ENCODE measurements at regions not wholly inside any gene's neighbourhood (a gene's known extent, or its start where the extent isn't known, plus 50 kb on each side); places are given as distances from the start of the nearest gene placed in this dataset.

DNA sequence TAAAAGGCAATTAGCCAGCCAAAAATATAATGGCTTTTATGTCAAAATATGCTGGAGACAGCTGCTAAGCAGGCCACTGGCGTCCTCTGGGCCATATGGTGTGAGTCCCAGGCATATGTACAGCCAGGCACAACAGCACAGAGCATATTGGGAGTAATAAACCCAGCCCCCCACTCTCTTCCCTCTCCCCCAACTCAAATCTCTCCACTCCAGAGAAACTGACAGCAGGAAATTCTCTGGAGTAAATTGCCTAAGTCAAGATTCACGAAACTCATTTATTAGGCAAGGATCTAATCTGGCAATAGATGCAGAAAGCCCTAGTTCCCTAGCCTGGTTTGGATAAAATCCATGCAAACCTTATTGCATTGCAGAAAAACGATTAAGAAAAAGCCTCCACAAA is 147.9 kb upstream of the SEL1L start:
- H3K4me3 ChIP-seq (ENCODE audit: control insufficient read depth, low read depth, low read length), result no peak overlapping the region
- TF ChIP-seq, protein P1, sequence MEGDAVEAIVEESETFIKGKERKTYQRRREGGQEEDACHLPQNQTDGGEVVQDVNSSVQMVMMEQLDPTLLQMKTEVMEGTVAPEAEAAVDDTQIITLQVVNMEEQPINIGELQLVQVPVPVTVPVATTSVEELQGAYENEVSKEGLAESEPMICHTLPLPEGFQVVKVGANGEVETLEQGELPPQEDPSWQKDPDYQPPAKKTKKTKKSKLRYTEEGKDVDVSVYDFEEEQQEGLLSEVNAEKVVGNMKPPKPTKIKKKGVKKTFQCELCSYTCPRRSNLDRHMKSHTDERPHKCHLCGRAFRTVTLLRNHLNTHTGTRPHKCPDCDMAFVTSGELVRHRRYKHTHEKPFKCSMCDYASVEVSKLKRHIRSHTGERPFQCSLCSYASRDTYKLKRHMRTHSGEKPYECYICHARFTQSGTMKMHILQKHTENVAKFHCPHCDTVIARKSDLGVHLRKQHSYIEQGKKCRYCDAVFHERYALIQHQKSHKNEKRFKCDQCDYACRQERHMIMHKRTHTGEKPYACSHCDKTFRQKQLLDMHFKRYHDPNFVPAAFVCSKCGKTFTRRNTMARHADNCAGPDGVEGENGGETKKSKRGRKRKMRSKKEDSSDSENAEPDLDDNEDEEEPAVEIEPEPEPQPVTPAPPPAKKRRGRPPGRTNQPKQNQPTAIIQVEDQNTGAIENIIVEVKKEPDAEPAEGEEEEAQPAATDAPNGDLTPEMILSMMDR (IDR thresholded peaks at IDR 0.05; ENCODE audit: control insufficient read depth, insufficient read depth, low read depth, low read length, missing control alignments), result no peak
- DNase-seq (ENCODE audit: low read depth), result no peak

DNA sequence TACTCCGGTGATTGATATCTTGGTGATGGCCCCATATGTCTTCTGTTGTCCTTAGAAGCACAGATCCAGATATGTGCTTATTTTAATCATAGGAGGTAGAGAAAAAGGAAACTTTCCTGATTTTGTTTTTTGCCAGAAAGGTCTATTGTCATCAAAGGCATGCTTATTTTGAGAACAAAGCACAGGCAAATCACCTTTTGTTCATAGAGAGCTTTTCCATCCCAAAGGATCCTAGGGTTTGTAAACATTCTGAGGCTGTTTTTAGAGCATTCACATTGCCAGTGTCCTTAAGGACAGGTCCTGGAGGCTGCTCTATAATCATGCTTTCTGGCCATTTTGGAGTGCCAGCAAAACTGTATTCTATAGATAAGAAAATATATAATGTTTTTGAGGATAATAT is 148.5 kb upstream of the SEL1L start:
- DNase-seq (ENCODE audit: low read depth), result no peak
- TF ChIP-seq, protein P1 (IDR thresholded peaks at IDR 0.05; ENCODE audit: control insufficient read depth, insufficient read depth, low read depth, low read length, missing control alignments), result no peak

DNA sequence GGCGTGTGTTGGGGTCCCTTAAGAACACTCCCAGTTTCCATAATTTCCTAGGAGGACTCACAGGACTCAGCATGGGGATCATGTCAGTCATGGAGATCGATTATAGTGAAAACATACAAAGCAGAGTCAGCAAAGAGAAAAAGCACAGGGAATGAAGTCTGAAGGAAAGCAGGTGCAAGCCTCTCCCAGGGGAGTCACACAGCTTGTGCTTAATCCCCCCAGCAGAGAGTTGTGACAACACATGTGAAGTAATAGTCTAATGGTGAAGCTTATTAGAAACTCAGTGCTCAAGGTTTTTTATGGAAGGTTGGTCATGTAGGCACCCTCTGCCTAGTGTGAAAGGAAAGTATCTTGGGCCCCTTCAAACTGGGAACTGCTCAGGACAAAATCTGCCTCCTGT is 149.0 kb upstream of the SEL1L start:
- H3K4me3 ChIP-seq (ENCODE audit: control insufficient read depth, low read depth, low read length), result no peak overlapping the region
- TF ChIP-seq, protein P1 (IDR thresholded peaks at IDR 0.05; ENCODE audit: control insufficient read depth, insufficient read depth, low read depth, low read length, missing control alignments), result no peak
- DNase-seq (ENCODE audit: low read depth), result no peak

More for the DNA sequence above, 148.5 kb upstream of the SEL1L start:
- no peak overlapping the region for H3K4me3 ChIP-seq (ENCODE audit: control insufficient read depth, low read depth, low read length)

DNA sequence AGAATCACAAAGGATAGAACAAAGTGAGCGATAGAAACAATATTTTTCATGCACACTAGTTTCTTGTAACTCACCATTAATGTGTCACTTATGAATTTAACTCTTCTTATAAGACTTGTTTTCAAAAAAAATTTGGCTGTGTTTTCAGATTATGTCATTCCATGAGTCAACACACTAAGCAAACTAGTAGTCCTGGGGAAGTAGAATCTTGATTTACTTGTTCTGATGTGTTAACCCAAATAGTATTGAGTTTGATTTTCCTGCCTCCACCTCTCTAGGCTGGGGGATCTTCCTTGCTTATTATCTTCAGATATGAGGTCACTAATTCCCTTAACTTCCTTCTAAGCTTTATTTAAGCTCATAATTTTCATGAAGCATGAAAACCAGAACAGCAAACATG is 151.0 kb upstream of the SEL1L start:
- no peak for DNase-seq (ENCODE audit: low read depth)

DNA sequence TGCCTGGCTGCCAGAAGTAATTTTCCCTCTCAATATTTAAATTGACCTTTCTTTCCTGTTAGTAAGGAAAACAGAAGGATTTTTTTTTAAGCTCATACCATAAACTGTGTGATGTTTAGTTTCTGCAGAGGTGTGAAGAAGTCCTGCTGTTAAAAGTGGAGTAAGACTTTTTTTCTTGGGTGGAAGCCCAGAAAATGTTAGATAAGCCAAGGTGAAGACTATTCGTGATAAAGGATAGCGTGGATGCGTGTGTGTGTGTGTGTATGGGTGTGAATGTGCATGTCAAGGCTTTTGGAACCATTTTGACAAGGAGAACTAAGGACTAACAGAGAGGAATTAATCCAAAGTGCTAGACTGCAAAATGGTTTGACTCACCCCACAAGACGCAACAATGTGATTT is 152.9 kb upstream of the SEL1L start:
- H3K4me3 ChIP-seq (ENCODE audit: control insufficient read depth, low read depth, low read length), result no peak overlapping the region
- DNase-seq (ENCODE audit: low read depth), result no peak
- TF ChIP-seq, protein P1 (IDR thresholded peaks at IDR 0.05; ENCODE audit: control insufficient read depth, insufficient read depth, low read depth, low read length, missing control alignments), result no peak

More for the DNA sequence above, 151.0 kb upstream of the SEL1L start:
- TF ChIP-seq, protein P1 (IDR thresholded peaks at IDR 0.05; ENCODE audit: control insufficient read depth, insufficient read depth, low read depth, low read length, missing control alignments), result no peak
- no peak overlapping the region for H3K4me3 ChIP-seq (ENCODE audit: control insufficient read depth, low read depth, low read length)

DNA sequence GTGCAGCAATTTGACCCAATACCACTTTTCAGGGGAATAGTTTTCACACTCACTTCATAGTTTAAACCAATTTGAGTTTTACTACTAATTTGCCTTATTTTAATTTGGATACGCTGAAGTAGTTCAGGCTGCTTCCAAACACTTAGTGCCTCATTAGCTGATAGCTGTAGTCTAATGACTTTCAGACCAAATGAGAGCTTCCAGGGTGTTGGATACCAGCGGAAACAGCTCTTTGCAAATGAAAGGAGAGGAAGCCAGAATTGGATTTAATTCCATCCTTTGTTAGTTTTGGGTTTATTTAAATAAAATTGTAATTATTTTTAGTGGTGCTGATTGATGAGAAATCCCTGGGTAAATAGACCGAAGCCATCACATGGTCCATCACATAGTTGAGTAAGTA is 158.3 kb upstream of the SEL1L start:
- H3K4me3 ChIP-seq (ENCODE audit: control insufficient read depth, low read depth, low read length), result no peak overlapping the region
- DNase-seq (ENCODE audit: low read depth), result no peak
- TF ChIP-seq, protein P1 (IDR thresholded peaks at IDR 0.05; ENCODE audit: control insufficient read depth, insufficient read depth, low read depth, low read length, missing control alignments), result no peak

DNA sequence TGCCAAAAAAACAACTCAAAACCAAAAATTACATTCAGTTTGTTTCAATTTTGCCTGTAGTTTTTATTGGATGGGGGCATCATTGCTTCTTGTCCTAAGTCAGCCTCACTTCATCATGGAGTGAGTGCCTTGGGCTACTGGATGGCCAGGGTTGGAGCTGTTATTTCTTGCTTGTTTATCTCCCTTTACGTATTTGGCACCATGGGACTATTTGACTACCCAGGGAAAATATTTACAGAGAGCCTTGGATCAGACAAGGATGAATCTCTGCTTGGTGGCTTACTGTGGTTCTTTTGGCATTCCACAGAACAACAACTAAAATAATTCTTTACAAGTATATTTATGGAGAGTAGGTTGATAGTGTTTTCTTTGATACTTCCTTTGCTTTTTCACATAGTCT is 160.8 kb upstream of the SEL1L start:
- TF ChIP-seq, protein P1 (IDR thresholded peaks at IDR 0.05; ENCODE audit: control insufficient read depth, insufficient read depth, low read depth, low read length, missing control alignments), result no peak
- no peak overlapping the region for H3K4me3 ChIP-seq (ENCODE audit: control insufficient read depth, low read depth, low read length)
- DNase-seq (ENCODE audit: low read depth), result no peak
